LNCaP clone FGC (cell line): ENCODE measurements at regions not wholly inside any gene's neighbourhood (a gene's known extent, or its start where the extent isn't known, plus 50 kb on each side); places are given as distances from the start of the nearest gene placed in this dataset.

Source experiments
- DNase-seq: peaks from one replicate; pipeline ENCODE4 v3.0.0-alpha.2; 2011; ENCODE audit warnings: low read depth
- H3K4me3 ChIP-seq: 2 replicates; pipeline ENCODE4 v1.5.1; 2011; ENCODE audit warnings: mild to moderate bottlenecking, low read depth, low read length, control low read depth
- TF ChIP-seq, protein P1 (sequence below): IDR thresholded peaks from 2 replicates; pipeline ENCODE4 v1.5.1; 2012; ENCODE audit warnings: mild to moderate bottlenecking; ENCODE audit not compliant: control insufficient read depth, insufficient read depth; ENCODE audit errors: extremely low read depth

DNA sequence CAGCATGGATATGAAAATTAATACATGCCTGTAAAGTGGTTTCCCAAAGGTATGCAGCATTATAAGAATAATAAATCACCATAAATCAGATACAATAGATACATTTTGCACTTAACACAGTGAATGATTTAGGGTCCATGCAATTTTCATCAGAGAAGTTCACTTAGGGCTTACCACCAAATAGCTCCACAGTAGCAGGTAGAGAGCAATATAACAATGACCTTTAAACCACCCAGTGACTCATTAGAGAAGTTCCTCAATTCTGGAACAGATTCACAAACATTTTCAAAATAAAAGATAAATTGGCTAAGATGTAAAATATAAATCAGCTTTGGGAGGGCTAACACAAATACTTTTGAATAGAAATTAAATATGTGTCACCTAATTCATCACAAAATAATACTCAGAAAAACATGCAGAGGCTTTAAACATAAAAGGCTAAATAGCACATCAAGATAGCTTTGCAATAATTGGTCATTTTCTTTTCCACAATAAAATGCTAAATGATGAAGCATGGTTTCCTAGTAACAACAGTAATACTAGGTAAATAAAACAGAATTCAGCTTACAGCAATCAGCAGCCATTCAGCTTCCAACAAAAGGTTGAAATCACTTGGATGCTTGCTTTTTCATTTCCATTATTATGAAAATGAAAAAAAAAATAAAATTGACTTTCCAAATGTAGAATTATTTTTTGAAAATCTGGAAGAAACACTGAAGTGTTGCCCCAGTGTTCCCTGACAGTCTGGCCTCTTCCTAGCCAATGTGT, 84.3 kb upstream of the NBEA start:
- H3K4me3 ChIP-seq, result no peak overlapping the region
- no peak for DNase-seq
- TF ChIP-seq, protein P1, sequence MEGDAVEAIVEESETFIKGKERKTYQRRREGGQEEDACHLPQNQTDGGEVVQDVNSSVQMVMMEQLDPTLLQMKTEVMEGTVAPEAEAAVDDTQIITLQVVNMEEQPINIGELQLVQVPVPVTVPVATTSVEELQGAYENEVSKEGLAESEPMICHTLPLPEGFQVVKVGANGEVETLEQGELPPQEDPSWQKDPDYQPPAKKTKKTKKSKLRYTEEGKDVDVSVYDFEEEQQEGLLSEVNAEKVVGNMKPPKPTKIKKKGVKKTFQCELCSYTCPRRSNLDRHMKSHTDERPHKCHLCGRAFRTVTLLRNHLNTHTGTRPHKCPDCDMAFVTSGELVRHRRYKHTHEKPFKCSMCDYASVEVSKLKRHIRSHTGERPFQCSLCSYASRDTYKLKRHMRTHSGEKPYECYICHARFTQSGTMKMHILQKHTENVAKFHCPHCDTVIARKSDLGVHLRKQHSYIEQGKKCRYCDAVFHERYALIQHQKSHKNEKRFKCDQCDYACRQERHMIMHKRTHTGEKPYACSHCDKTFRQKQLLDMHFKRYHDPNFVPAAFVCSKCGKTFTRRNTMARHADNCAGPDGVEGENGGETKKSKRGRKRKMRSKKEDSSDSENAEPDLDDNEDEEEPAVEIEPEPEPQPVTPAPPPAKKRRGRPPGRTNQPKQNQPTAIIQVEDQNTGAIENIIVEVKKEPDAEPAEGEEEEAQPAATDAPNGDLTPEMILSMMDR, result no peak

DNA sequence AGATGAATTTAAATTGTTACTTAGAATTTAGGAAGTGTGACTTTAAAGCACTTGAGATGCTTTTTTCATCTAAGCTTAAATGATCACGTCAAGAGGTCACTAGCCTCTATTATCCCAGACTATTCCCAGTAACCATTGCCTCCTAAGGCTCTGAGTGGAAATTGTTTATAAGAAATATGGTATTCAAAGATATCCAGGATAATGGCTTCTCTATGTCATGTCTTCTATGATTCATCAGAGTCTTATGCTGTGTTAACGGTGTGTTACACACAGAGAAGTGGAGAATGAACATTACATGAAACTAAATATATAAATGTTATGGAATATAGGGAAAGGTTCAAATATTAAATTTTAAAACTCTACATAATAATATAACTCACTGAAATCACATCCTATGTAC, 79.8 kb upstream of the NBEA start:
- no peak overlapping the region for H3K4me3 ChIP-seq
- TF ChIP-seq, protein P1, result no peak
- DNase-seq, result no peak

DNA sequence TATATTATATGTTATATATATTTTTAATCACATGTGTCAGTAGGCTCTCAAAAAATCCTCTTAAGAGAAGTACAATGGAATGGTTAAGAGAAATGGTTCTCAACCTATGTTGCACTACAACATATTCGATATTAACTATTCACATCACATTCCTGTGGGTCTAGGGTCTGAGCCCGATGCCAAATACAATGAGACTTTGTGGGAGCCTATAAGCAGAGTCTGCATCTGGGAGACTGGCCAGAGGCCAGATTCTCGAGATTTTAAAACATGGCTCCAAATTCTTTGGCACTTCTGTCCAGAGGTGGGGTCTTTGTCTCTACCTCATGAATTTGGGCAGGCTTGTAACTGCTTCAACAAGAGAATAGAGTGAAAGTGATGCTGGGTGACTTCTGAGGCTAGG, 79.4 kb upstream of the NBEA start:
- no peak for DNase-seq
- H3K4me3 ChIP-seq, result no peak overlapping the region
- TF ChIP-seq, protein P1, result no peak

DNA sequence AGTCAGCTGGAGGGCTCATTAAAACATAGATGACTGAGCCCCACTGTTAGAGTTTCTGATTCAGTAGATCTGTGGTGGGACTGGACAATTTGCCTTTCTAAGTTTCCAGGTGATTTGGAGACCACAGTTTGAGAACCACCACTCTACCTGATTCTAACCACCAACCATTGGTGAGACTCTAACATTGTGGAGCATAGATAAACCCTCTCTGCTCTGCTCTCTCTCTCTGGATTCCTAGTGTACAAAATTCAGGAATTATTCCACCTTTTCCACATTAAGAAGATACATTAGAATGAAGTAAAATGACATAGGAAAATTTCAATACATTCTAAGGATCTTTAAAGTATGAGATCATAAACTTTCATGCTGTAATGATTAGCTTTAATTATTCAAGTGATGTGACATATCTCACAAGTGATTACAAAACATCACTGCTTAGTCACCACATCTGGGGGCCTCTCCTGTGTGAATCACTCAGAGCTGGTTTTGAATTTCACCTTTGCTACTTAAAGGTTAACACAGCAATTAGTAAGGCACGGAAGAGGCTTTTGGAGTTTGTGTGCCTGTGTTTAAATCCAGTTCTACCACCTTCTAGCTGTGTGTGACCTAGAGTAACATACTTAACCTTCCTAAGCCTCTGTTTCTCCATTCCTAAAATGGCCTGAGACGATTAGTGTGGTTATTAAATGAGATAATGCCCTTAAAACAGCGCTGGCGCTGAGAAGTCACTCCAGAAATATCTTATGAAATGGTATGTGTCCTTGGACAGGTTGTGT, 78.5 kb upstream of the NBEA start:
- TF ChIP-seq, protein P1, result no peak

DNA sequence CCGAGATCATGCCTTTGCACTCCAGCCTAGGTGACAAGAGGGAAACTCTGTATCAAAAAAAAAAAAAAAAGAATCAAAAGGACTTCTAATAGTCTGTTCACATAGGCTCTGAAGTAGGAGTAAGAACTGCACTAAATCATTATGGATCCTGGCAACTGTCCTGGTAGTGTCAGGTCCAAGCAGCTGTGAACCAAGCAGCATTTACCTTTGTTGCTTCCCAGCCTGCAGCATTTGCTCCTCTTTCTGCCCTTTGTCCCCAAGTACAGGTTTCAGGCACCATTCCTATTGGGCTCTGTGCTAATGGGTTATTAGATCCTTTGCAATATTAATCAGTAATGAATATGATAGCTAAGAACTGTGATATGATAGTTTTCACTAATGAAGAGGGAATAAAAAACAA, 77.4 kb upstream of the NBEA start:
- no peak for DNase-seq
- TF ChIP-seq, protein P1, result no peak
- no peak overlapping the region for H3K4me3 ChIP-seq

More for the DNA sequence above, 78.5 kb upstream of the NBEA start:
- DNase-seq, result no peak
- no peak overlapping the region for H3K4me3 ChIP-seq

DNA sequence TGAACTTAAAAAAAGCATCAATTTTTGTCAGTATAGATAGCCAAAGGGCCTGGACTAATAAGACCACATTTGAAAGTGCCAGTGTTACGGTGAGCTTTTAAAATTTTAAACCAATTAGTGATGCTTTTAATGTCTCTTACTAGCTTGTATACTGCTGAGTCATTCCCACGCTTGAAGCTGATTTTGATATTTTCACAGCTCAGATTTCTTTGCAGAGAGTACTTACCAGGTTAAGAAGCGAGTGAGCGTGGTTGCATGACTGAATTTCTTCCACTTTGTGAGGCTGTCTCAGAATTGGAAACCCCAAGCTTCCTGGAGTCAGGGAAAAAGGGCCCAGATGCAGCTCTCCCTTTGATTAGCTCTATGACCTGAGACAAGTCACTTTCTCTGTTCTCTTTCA, 74.5 kb upstream of the NBEA start:
- TF ChIP-seq, protein P1, result no peak
- no peak overlapping the region for H3K4me3 ChIP-seq
- no peak for DNase-seq
